ENCODE measurements at regions not wholly inside any gene's neighbourhood (a gene's known extent, or its start where the extent isn't known, plus 50 kb on each side); places are given as distances from the start of the nearest gene placed in this dataset.
"Not testable (repeated sequence)": the region's sequence is repeated elsewhere in the genome, so short reads cannot be mapped to it uniquely, and the experiment has no call there.

DNA sequence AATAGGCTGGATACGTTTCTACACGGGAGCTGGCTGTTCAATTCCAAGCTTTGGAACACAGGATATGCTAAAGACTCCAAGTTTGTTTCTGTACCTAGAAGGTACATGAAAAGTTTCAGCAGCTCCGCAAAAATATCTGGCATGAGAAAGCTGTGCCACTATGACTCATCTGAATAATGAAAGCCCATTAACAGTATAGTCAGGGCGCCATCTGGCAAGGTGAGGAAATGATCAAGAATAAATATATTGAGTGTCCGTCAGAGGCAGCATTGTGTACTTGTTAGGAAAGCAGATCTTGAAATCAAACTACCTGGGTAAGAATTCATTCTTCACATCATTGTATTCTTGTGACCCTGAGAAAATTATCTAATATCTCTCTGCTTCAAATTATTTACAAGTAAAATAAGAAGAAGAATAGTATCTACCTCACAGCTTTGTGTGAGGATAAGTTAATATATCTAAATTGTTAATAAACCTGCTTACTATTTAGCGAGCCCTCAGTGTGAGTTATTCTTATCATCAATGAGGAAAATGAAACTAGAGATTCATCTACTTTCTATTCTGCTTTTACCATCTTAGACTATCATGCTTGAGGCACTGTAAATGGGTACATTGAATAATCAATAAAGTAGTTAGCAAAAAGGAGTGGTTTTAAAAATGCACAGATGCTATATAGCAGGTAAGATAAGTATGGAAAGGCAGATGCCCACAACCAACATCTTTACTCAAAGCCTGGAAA is 53.5 kb downstream of the FSCB start:
- DNase-seq (ENCODE audit: low spot score) = no peak

DNA sequence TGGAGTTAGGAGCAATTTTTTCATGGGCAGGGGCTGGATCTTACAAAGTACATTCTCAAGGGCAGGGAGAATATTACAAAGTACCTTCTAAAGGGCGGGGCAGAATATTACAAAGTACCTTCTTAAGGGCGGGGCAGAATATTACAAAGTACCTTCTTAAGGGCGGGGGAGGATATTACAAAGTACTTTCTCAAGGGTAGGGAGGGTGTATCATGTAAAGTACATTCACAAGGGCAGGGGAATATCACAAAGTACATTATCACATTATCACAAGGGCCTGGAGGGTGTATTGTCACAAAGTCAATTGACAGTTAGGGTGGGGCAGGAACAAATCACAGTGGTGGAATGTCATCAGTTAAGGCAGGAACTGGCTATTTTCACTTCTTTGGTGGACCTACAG is 56.9 kb downstream of the FSCB start:
- DNase-seq (ENCODE audit: low spot score) = not testable (repeated sequence)

DNA sequence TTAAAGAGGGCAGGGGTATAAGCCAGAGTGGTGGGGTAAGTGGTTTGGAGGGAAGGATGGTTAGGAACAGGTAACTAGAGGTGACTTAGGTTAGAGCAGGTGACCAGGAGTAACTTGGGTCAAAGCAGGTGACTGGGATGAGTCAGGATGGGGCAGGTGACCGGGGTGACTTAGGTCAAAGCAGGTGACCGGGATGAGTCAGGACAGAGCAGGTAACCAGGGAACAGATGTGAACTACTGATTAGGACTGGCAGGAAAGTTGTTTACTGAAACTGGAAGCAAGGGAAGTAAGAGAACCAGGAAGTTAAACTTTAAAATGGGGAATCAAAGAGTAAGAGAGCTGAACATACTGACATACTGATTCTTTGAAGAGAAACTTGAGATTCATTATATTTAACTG is 57.4 kb downstream of the FSCB start:
- no peak for DNase-seq (ENCODE audit: low spot score)

DNA sequence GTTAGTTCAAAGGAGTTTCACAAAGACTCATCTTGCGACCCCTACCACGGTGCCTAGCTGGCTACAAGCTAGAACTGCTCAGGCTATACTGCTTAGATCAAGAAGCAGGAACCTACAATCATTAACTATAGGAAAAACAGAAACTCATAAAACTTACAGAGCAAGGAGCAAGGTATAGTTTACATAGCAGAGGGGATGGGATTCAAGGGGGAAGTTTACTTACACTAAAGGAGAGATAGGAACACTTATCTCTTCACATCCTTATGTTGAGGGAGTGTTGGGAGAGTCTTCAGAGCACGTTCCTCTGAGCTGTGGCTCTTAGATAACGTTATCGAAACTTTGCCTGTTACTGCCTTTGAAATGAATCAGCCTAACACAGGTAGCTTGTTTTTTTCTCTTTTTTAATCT is 58.1 kb downstream of the FSCB start:
- no peak for DNase-seq (ENCODE audit: low spot score)

DNA sequence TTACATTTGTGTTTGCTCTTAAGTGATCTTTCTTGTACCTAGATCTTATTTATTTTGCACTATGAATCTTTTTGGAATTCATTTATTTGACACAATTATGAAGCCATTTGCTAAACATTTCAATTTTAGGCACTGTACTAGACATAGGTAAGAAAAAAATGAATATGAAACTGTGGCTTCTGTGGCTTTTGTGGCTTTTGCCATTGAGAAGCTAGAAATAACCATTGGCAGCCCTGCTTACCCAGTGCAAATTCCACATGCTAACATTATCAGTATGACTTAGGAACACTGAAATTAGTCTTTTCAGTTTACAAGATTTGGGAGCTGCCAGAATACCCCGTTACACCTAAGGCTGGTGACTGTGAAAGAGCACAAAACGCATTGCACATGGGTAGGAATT is 60.1 kb downstream of the FSCB start:
- no peak for DNase-seq (ENCODE audit: low spot score)

DNA sequence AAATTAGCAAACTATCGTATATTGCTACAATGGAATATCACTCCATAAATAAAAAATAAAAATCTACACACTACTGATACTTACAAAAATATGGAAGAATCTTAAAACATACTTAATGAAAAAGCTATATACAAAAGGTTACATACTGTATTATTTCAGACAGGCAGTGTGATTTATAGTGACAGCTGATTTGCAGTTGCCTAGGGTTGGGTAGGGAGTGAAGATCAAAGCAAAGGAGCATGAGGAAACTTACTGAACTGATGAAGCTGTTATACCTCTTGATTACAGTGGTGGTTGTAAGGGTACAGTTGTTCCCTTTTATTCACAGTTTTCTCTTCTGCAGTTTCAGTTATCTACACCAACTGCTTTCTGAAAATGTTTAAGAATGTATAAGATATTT is 62.6 kb downstream of the FSCB start:
- no peak for DNase-seq (ENCODE audit: low spot score)

DNA sequence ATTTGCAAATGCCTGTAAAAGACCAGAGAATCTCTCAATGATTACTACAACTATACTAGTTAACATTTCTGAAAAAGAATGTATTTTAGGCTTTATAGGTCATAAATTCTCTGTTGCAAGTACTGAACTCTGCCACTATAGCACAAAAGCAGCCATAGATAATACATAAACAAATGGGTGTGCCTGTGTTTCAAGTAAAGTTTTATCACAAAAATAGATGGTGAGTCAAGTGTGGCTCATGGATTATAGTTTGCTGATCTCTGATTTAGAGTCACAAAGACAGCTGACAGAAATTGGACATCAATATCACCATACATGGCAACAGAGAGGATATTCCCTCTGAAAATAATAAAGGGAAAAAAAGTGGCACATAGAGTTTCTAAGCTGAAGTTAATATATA is 68.1 kb downstream of the FSCB start:
- DNase-seq (ENCODE audit: low spot score) = no peak

DNA sequence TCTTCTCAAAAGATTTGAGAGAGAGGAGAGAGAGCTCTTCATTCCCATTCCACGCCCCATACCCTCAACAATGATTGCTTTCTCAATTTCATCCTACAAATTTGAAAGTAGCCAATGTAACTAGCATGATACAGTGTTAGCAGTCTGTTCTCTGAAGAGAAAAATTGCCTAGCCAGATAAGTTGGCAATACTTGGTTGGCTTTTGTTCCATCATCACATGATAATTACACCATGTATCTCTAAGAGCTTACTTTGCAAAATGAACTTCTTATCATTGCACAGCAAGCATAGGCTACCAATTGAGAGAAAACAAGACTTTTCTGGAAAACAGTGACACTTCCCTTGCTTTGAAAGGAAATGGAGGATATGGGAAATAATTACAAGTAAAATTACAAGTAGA is 68.9 kb downstream of the FSCB start:
- no peak for DNase-seq (ENCODE audit: low spot score)

DNA sequence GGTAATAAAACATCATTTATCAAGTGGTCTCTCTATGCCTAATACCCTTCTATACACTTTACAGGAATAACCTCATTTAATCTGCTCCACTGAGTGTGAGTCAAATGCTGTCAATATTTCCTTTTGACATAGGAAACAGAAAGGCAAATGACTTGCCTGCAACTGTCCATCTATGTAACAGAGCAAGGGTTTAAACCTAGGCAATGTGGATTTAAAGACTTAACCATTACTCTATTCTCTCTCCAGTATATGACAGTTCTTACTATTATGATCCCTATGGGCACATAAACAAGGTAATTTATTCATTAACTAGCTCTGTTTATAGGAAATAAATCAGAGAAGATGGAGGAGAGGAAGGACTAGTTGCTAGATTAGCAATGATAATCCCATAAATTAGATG is 70.6 kb downstream of the FSCB start:
- DNase-seq (ENCODE audit: low spot score) = no peak

DNA sequence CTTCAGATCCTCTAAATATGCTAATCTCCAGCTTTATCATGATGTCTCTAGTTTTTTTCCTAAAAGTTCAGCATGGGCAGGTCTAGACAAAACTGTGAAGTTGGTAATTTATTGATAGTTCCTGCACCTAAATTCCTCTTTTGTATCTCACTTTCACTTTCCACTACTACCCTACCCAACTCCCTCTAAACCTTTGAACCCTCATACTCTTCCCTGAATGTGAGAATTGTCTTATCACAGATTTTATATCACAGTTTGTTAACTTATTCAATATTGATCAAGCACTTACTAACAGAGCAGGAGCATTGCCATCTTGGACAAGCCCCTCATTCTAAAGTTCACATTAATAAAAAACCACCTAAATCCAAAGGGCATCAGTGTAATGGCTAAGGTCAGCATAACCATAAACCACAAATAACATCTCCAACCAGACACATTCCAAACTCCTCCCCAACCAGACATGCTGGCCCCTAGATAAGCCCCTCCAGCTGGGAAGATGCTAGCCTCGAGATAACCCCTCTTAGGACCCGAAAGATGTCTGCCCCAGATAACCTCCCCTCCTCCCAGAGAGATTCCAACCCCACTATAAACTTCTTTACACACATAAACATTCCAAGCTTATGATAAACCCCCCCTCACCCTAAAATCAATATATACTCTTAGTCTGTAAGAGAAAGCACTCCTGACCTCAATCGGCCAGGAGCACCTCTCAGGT is 78.7 kb downstream of the FSCB start:
- no peak for DNase-seq (ENCODE audit: low spot score)

DNA sequence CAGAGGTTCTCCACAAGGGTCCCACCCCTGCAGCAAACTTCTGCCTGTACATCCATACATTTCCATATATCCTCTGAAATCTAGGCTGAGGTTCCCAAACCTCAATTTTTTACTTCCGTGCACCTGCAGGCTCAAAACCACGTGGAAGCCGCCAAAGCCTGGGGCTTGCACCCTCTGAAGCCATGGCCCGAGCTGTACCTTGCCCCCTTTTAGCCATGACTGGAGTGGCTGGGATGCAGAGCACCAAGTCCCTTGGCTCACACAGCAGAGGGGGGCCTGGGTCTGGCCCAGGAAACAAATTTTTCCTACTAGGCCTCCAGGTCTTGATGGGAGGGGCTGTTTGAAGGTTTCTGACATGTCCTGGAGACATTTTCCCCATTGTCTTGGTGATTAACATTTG is 84.4 kb downstream of the FSCB start:
- no peak for DNase-seq (ENCODE audit: low spot score)

DNA sequence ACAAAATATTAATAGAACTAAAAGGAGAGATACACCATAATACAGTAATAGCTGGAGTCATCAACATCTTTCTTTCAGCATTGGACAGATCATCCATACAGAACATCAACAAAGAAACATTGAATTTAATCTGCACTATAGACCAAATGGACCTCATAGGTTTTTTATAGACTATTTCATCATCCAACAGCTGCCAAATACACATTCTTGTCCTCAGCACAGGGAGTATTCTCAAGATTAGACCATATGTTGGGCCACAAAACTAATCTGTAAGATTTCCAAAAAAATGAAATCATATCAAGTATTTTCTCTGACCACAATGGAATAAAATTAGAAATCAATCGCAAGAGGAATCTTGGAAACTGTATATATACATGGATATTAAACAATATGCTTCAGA is 86.9 kb downstream of the FSCB start:
- no peak for DNase-seq (ENCODE audit: low spot score)

DNA sequence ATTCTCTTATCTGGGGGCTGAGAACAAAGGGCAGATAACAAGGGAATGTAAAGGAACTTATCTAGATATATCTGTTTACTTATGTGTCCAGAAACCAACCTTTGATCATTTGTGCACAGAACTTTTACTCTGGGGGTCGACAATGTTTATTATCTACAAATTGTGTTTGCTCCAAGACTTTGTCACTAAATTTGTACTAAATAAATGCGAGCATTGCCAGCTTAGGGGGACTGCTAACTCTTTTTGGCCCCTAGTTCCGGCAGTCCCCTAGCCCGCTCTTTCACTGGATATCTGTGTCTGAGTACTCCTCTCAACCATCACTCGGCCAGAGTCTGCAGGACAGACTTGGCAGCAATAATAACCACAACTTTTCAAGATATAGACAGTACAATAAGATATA is 88.2 kb downstream of the FSCB start:
- no peak for DNase-seq (ENCODE audit: low spot score)

DNA sequence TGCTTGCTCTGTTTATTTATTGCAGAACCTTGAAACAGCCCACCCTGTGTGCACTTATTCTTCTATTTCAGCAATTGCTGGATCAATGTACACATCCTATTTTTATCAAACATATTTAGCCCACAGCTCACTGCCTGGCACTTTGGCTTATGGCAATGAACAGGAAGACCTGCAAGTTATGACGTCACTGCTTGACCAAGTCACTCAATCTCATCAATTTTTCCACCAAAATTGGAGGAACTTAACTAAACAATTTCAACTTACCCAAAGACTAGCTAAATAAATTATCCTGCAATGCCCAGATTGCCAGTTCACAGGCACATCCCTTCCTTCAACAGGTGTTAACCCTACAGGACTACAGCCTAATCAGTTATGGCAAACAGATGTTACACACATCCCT is 89.3 kb downstream of the FSCB start:
- DNase-seq (ENCODE audit: low spot score) = no peak

DNA sequence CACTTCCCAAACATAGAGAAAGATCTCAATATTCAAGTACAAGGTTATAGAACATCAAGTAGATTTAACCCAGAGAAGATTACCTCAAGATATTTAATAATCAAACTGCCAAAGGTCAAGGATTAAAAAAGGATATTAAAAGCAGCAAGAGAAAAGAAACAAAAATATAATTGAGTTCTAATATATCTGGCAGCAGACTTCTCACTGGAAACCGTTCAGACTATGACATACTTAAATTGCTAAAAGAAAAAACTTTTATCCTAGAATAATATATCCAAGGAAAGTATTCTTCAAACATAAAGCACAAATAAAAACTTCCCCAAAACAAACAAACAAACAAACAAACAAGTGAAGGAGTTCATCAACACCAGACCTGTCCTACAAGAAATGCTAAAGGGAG is 92.4 kb downstream of the FSCB start:
- DNase-seq (ENCODE audit: low spot score) = no peak

DNA sequence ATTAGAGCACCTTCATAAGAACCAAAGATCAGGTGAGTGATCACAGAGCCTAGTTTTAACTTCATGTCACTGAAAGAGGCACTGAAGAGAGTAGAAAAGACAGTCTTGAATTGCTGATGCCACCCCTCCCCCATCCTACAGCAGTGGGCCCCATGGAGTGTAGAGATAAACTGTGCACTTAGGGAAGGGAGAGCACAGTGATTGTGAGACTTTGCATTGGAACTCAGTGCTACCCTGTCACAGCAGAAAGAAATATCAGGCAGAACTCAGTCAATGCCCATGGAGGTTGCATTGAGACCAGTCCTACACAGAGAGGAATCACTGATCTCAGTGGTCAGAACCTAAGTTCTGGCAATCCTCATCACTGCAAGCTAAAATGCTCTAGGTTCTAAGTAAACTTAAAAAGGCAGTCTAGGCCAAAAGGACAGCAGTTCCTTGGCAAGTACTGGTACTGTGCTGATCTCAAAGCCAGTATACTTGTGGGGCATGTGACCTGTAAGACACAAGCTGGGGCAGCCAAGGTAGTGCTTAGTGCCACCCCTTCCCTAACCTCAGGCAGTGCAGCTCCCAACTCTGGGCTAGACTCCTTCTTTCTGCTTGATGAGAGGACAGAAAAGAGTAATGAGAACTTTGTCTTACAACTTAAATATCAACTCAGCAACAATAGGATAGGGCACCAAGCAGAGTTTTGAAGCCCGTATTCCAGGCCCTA is 94.1 kb downstream of the FSCB start:
- no peak for DNase-seq (ENCODE audit: low spot score)

DNA sequence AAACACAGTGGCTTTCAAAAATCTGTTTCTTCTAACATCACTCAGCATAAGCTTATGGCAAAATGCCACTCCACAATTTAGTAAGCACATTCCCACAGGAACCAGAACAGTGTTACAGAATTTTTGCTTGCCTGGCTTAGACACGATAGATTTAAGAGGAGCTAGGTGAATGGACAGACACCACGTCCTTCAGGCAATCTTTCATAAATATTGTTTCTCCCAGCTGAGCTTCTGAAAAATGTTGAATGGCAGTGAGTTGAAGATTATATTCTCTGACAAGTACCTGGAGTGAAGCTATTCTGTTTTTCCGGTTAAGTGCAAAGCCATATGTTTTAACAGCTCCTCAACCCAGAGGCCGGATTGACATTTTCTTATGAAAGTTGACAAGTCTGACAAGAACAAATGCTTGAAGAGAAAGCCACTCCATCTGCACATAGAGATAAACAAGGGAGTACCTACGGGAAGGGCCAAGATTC is 102.0 kb downstream of the FSCB start:
- no peak for DNase-seq (ENCODE audit: low spot score)

DNA sequence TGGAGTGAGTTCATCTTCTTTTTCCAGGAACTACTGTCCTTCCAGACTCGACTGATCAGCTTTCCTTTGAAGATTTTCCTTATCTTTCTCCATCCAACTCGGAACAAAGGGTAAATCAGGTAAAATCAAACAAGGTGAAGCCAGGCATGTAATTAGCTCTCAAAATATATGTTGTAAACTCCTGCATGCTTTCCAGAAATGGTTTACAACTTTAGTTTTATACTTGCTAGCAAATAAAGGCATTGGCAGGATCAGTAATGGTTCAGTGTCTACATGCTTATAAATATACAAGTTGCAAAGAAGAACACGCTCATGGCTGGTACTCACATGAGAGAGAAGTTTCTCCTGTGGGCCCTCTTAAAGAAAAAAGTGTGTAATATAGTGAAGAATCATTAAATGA is 102.5 kb downstream of the FSCB start:
- no peak for DNase-seq (ENCODE audit: low spot score)

DNA sequence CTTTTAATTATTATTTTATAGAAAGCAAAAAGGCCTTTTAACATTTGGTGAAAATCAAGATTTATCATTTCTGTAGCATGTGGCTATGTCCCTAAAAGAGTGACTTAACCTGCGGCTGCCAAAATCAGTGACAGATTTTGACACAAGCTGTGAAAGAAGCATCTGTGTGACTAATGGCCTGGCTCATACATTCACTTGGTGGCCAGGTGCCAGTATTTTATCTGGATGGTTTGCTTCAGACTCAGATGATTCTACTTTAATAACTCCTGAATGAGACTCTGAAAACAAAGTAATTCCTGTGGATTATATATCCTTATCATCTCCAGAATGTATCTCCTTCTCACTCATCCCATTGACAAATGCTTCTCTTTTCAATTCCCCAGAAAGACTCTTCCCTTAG is 103.0 kb downstream of the FSCB start:
- DNase-seq (ENCODE audit: low spot score) = no peak

DNA sequence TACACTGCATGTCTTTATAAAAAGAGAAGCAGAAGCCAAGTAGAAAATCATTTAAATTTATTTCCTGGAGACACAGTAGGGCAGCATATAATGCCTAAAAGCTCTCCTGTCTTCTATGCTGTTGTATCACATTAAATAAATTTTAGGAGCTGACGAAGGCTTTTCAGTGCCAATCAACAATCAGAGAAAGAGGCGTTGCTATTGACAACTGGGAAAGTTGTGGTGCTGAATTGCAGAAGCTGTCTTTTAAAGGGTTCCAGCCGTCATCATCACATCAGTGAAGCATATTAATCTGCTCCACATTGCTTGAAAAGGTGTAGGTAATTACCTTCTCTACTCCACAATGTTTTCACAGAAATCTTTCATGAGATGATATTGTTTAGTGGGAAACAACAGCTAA is 103.9 kb downstream of the FSCB start:
- DNase-seq (ENCODE audit: low spot score) = no peak

DNA sequence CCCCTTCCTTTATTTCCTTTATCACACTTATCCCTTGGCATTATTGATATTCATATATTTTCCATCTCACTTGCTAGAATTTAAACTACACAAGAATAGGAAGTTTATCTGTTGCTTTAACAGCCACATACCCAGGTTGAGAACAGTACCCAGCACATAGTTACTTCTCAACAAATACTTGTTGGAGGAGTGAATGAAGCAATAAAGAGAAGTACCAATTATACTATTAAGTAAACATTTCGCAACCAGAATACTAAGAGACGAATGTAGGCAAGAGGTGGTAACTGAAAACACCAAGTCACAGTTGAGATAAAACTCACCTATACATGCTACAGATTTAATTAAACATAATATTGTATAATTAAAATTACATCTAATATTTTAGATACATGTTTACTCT is 110.9 kb downstream of the FSCB start:
- DNase-seq (ENCODE audit: low spot score) = no peak

DNA sequence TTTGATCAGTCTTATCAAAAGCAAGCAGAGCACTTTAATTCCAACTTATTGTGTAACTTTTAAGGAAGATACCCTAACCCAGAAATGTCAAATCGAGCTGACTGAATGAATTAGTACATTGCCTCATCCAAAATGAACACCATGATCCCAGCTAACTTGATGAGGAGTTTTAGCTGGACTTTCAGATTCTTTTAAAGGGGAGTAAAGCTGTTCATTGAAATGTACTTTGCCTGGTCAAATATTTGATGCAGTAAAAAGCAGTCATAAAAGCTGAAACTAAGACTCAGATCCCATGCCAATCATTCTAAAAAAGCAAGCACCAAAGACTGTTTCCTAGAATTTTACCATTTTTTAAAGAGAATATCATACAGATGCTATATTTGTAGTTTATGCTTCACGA is 114.1 kb downstream of the FSCB start:
- DNase-seq (ENCODE audit: low spot score) = no peak

DNA sequence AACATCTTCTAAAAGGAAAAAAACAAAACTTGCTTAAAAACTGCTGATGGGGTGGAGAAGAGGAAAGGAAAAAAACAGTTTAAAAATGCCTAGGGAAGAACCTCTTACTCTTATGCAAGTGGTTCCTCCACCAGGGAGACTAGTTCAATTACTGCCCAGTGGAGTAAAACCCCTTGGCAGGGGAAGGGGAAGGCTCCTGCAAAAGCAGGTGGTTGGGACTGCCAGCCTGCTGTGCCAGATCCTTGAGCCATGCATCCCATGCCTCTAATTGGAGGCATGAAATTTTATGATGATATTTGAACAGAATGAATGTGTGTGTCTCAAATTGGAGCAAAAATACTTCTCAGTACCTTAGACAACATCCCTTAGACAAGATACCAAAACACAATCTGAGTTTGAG is 118.8 kb downstream of the FSCB start:
- DNase-seq (ENCODE audit: low spot score) = no peak

Measured in hepatic stellate cell (primary cell).